Keratinocyte (primary cell): ENCODE measurements at regions not wholly inside any gene's neighbourhood (a gene's known extent, or its start where the extent isn't known, plus 50 kb on each side); places are given as distances from the start of the nearest gene placed in this dataset.

ENCODE experiments used
- DNase-seq: peaks from one replicate; pipeline ENCODE4 v3.0.0-alpha.2; 2011; ENCODE audit warnings: low read depth, missing footprints, low spot score
- FAIRE-seq: peaks from 2 replicates; lab custom pipeline; 2011; peaks lifted over from hg19 to GRCh38; lab: Jason Lieb, UNC
- H2AFZ ChIP-seq: 2 replicates; pipeline ENCODE4 v1.6.0; 2012; ENCODE audit warnings: low read length, control low read depth, inconsistent platforms; ENCODE audit not compliant: control insufficient read depth
- H3K27ac ChIP-seq: 2 replicates; pipeline ENCODE4 v1.5.1; 2011; ENCODE audit warnings: low read length; ENCODE audit not compliant: control insufficient read depth, insufficient read depth
- H3K27me3 ChIP-seq: 3 replicates; pipeline ENCODE4 v1.6.0; 2011; ENCODE audit warnings: low read length; ENCODE audit not compliant: control insufficient read depth, insufficient read depth; ENCODE audit errors: extremely low read depth
- H3K36me3 ChIP-seq, 2 experiments: 2 replicates in 1 of 2; 3 replicates in 1 of 2; pipeline ENCODE4 v1.5.1; 2011; ENCODE audit warnings: low read length in 2 of 2, mild to moderate bottlenecking in 1 of 2; ENCODE audit not compliant: control insufficient read depth in 2 of 2, insufficient read depth in 2 of 2; ENCODE audit errors: extremely low read depth in 1 of 2
- H3K4me1 ChIP-seq: 3 replicates; pipeline ENCODE4 v1.5.1; 2011; ENCODE audit warnings: low read length; ENCODE audit not compliant: control insufficient read depth, insufficient read depth; ENCODE audit errors: extremely low read depth
- H3K4me2 ChIP-seq: 3 replicates; pipeline ENCODE4 v1.6.0; 2011; ENCODE audit warnings: low read depth, low read length; ENCODE audit not compliant: control insufficient read depth, insufficient read depth; ENCODE audit errors: extremely low read depth
- H3K4me3 ChIP-seq, 3 experiments: fragments of 200-600 bp in 1 of 3; sonication (generic) in 1 of 3; 2 replicates in 2 of 3; 3 replicates in 1 of 3; pipeline ENCODE4 v1.5.1; 2011 to 2016; ENCODE audit warnings: low read length in 3 of 3, mild to moderate bottlenecking in 3 of 3, control low read depth in 2 of 3, inconsistent platforms in 1 of 3, low read depth in 1 of 3, mixed read lengths in 1 of 3, mixed run types in 1 of 3, moderate library complexity in 1 of 3; ENCODE audit not compliant: control insufficient read depth in 2 of 3, insufficient read depth in 2 of 3; ENCODE audit errors: extremely low read depth in 1 of 3
- H3K79me2 ChIP-seq: 2 replicates; pipeline ENCODE4 v1.6.0; 2012; ENCODE audit warnings: low read length; ENCODE audit not compliant: control insufficient read depth, insufficient read depth
- H3K9ac ChIP-seq: 3 replicates; pipeline ENCODE4 v1.6.0; 2011; ENCODE audit warnings: low read length; ENCODE audit not compliant: control insufficient read depth, insufficient read depth; ENCODE audit errors: extremely low read depth
- H3K9me1 ChIP-seq: 3 replicates; pipeline ENCODE4 v1.6.0; 2011; ENCODE audit warnings: low read length; ENCODE audit not compliant: control insufficient read depth, insufficient read depth; ENCODE audit errors: extremely low read depth
- H3K9me3 ChIP-seq: 2 replicates; pipeline ENCODE4 v1.5.1; 2012; ENCODE audit warnings: low read depth, low read length; ENCODE audit not compliant: control insufficient read depth
- H4K20me1 ChIP-seq: 3 replicates; pipeline ENCODE4 v1.6.0; 2011; ENCODE audit warnings: low read length; ENCODE audit not compliant: control insufficient read depth, insufficient read depth; ENCODE audit errors: extremely low read depth
- CTCF ChIP-seq, 3 experiments: IDR thresholded peaks in 1 of 3; conservative IDR thresholded peaks in 1 of 3; optimal IDR thresholded peaks in 1 of 3; 2 replicates in 2 of 3; 3 replicates in 1 of 3; pipeline versions ENCODE3 to v1.5.1; 2011; ENCODE audit warnings: low read length in 3 of 3, mild to moderate bottlenecking in 3 of 3, moderate library complexity in 2 of 3, control low read depth in 1 of 3, inconsistent platforms in 1 of 3; ENCODE audit not compliant: insufficient read depth in 2 of 3; ENCODE audit errors: extremely low read depth in 1 of 3
- EZH2 ChIP-seq: IDR thresholded peaks from one replicate; pipeline ENCODE4 v1.6.1; 2012; ENCODE audit warnings: inconsistent platforms, mild to moderate bottlenecking, low read length, moderate library complexity
- dilution Hi-C: fragments of 300-500 bp; cut with MboI; formaldehyde crosslinking; loops from one replicate; pipeline ENCODE4 v1.7.0; 2020; ENCODE audit warnings: low sequenced_read_pairs; ENCODE audit not compliant: extremely low pct_ligation_motif_present

- H3K79me2 ChIP-seq: no peaks in the 10 kb centered on the region
- no peaks in the 10 kb centered on the region for H4K20me1 ChIP-seq
- H3K9me1 ChIP-seq: no peaks in the 10 kb centered on the region
- no peak overlapping the region for H3K4me3 ChIP-seq
- no peak overlapping the region for H3K9ac ChIP-seq
- H3K27ac ChIP-seq: no peak overlapping the region
- no peaks in the 10 kb centered on the region for H3K9me3 ChIP-seq
- no peak for TF ChIP-seq EZH2
- TF ChIP-seq CTCF (optimal IDR thresholded peaks at IDR 0.05 in 1 of 3, IDR thresholded peaks at IDR 0.05 in 1 of 3, conservative IDR thresholded peaks at IDR 0.05 in 1 of 3; ENCODE audit: extremely low read depth in 1 of 3, insufficient read depth in 2 of 3, low read length in 3 of 3): no peak
- FAIRE-seq (no peak), DNase-seq (no peak)
- H3K4me2 ChIP-seq: no peak overlapping the region
- dilution Hi-C loops: loop anchor here (25.0 kb wide), 1 partner anchor 276 kb away; no protein-coding TSS in a partner anchor
- no peak overlapping the region for H2AFZ ChIP-seq
- H3K36me3 ChIP-seq: no peaks in the 10 kb centered on the region
- H3K27me3 ChIP-seq: peaks cover 8% of the 10 kb centered on the region
- H3K4me1 ChIP-seq: no peaks in the 10 kb centered on the region
Measured at GRCh38 chr3:69686056-69686455, 53.2 kb upstream of the MITF start.

- Histone ChIP-seq H2AFZ (no peak overlapping the region), H4K20me1 (no peaks in the 10 kb centered on the region), H3K27me3 (peaks cover 5% of the 10 kb centered on the region), H3K9me3 (no peaks in the 10 kb centered on the region), H3K27ac (no peak overlapping the region), H3K4me2 (no peak overlapping the region), H3K4me1 (no peaks in the 10 kb centered on the region), H3K4me3 (no peak overlapping the region), H3K9me1 (no peaks in the 10 kb centered on the region), H3K36me3 (no peaks in the 10 kb centered on the region), H3K9ac (no peak overlapping the region), H3K79me2 (no peaks in the 10 kb centered on the region)
- dilution Hi-C loops: loop anchor here (25.0 kb wide), 1 partner anchor 278 kb away; no protein-coding TSS in a partner anchor
- FAIRE-seq: no peak
- TF ChIP-seq CTCF (optimal IDR thresholded peaks at IDR 0.05 in 1 of 3, IDR thresholded peaks at IDR 0.05 in 1 of 3, conservative IDR thresholded peaks at IDR 0.05 in 1 of 3; ENCODE audit: extremely low read depth in 1 of 3, insufficient read depth in 2 of 3, low read length in 3 of 3) (no peak), EZH2 (no peak)
- DNase-seq: no peak
Measured at GRCh38 chr3:69684309-69684961, 54.8 kb upstream of the MITF start.
